GM06990 (cell line): ENCODE measurements at regions not wholly inside any gene's neighbourhood (a gene's known extent, or its start where the extent isn't known, plus 50 kb on each side); places are given as distances from the start of the nearest gene placed in this dataset.

Experiments used
- DNase-seq: peaks from one replicate; pipeline ENCODE4 v3.0.0-alpha.2; 2011; ENCODE audit not compliant: insufficient read length; ENCODE audit errors: extremely low read depth
- H3K27me3 ChIP-seq: replicated peaks from 2 replicates; pipeline ENCODE4 v1.6.0; 2011; ENCODE audit warnings: low read length; ENCODE audit not compliant: control insufficient read depth, insufficient read depth
- H3K36me3 ChIP-seq: 2 replicates; pipeline ENCODE4 v1.5.1; 2011; ENCODE audit warnings: low read length; ENCODE audit not compliant: control insufficient read depth, insufficient read depth
- H3K4me3 ChIP-seq: replicated peaks from 2 replicates; pipeline ENCODE4 v1.5.1; 2011; ENCODE audit warnings: low read depth, mild to moderate bottlenecking, control low read depth, low read length
- TF ChIP-seq, protein P1 (sequence below): IDR thresholded peaks from 2 replicates; pipeline ENCODE4 v1.5.1; 2011; ENCODE audit warnings: low read length, control low read depth, mild to moderate bottlenecking, inconsistent platforms; ENCODE audit not compliant: insufficient read depth, poor library complexity, severe bottlenecking

DNA sequence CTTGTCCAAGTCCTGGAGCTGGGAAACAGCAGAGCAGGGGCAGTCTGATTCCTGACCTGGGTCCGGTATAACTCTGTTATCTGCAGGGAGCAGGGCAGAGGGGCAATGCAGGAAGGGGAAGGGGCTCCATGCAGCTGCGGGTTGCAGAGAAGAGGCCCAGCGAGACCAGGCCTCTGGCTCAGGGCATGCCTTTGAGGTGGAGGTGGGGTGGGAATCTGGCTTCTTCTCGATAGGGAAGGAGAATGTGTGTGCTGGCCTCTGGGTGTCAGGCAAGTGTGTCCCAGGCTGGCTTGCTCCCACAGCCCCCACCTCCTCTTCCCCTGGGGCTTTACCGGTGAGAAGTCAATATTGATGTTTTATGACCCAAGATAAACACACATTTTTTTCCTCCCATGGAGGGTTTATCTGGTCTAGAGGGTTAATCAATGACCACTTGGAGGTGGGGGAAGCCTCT lies 187.1 kb upstream of the HAAO start:
- Histone ChIP-seq H3K36me3 (no peaks in the 10 kb centered on the region), H3K4me3 (no peak overlapping the region), H3K27me3 (no peaks in the 10 kb centered on the region)
- no peak for DNase-seq
- TF ChIP-seq, protein P1, sequence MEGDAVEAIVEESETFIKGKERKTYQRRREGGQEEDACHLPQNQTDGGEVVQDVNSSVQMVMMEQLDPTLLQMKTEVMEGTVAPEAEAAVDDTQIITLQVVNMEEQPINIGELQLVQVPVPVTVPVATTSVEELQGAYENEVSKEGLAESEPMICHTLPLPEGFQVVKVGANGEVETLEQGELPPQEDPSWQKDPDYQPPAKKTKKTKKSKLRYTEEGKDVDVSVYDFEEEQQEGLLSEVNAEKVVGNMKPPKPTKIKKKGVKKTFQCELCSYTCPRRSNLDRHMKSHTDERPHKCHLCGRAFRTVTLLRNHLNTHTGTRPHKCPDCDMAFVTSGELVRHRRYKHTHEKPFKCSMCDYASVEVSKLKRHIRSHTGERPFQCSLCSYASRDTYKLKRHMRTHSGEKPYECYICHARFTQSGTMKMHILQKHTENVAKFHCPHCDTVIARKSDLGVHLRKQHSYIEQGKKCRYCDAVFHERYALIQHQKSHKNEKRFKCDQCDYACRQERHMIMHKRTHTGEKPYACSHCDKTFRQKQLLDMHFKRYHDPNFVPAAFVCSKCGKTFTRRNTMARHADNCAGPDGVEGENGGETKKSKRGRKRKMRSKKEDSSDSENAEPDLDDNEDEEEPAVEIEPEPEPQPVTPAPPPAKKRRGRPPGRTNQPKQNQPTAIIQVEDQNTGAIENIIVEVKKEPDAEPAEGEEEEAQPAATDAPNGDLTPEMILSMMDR = no peak

GRCh38 chr2:42978887-42979415 lies 186.6 kb upstream of the HAAO start:
- H3K4me3 ChIP-seq = no peak overlapping the region
- no peaks in the 10 kb centered on the region for H3K27me3 ChIP-seq
- DNase-seq = no peak
- H3K36me3 ChIP-seq = no peaks in the 10 kb centered on the region
- TF ChIP-seq, protein P1 = no peak

DNA sequence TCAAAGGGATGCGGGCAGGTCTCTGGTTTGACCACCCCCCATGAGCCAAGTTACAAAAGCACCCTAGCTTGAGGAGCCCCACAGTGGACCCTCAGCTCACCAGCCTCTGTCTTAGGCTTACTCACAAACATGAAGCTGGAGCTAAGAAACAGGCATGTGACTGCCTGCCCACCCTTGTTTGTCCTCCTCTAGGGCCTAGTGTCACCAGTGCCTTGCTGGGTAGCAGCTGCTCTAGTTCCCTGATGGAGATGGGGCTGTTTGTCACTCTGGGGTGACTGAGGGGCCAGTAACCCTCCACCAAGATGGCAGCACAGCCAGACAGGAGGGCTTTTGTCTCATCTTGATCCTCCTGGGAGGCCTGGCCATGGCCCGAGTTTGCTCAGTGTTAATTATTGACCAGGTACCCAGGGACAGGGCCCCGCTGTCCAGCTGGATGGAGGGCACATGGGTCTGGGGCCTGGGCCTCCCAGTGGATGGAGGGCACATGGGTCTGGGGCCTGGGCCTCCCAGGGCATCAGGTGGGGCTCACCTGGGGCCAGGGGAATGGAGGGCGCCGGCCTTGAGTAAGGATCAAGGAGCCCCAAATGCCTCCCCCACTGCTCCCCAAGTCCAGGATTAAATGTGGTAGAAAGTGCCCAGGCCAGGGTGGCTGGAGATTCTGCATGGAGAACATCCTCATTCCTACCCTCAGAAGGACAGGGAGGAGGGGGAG lies 185.9 kb upstream of the HAAO start:
- DNase-seq = no peak

DNA sequence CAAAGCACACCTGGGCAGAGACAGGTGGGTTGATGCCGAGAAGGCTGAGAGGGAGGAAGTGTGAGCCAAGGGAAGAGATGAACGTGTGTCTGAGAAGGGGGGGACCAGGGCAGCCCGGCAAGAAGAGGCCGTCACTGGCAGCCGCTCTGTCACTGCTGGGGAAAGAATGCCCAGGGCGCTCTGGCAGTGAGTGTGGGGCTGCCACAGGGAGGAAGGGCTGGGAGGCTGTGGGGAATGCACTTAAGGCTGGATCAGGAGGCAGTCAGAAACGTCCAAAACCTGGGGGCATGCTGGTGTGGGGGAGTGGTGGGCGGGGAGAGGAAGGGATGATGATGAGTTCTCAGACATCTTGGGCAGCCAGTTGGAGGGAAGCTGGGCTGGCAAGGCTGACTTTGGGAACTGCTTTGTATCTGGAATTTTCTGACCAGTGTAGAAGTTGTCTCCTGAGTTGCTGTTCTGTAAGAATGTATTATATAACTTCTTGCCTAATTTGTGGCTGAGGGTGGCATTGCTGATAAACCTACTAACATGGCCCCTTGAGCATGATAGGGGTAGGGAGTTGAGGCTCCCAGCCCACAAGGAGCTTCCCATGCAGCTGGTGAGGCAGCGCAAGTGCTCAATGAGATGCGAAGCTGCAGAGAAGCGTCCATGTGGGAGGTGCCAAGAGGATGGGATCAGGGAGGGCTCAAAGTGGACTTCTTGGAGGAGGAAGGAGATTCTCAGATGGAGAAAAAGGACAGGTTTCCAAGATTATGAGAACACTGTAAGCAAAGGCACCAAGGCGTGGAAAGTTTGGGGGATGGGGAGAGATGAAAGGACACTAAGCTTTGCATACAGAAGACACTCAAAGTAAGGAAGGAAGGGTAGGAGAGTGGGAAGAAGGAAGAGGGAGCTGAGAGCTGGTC lies 185.1 kb upstream of the HAAO start:
- no peaks in the 10 kb centered on the region for H3K27me3 ChIP-seq
- H3K36me3 ChIP-seq = no peaks in the 10 kb centered on the region
- no peak overlapping the region for H3K4me3 ChIP-seq
- TF ChIP-seq, protein P1 = no peak
- no peak for DNase-seq

More for the DNA sequence above, 185.9 kb upstream of the HAAO start:
- Histone ChIP-seq H3K36me3 (no peaks in the 10 kb centered on the region), H3K4me3 (no peak overlapping the region), H3K27me3 (no peaks in the 10 kb centered on the region)
- TF ChIP-seq, protein P1 = no peak

- TF ChIP-seq, protein P1 = no peak
- DNase-seq = no peak
- Histone ChIP-seq H3K27me3 (no peaks in the 10 kb centered on the region), H3K4me3 (no peak overlapping the region), H3K36me3 (no peaks in the 10 kb centered on the region)
These were observed 184.0 kb upstream of the HAAO start for GRCh38 chr2:42976351-42976750.
